Coronary artery (tissue), 2 donors: ENCODE measurements at regions not wholly inside any gene's neighbourhood (a gene's known extent, or its start where the extent isn't known, plus 50 kb on each side); places are given as distances from the start of the nearest gene placed in this dataset.

ENCODE experiments used
- DNase-seq: peaks from one replicate; pipeline ENCODE4 v3.0.0-alpha.2; 2017; ENCODE audit warnings: low spot score
- H3K27ac ChIP-seq, 2 donors: fragments of 200-600 bp; sonication (generic); one replicate each; pipeline ENCODE4 v1.5.1; 2016 to 2019
- H3K4me3 ChIP-seq: fragments of 200-600 bp; sonication (generic); 2 replicates; pipeline ENCODE4 v1.5.1; 2016; ENCODE audit warnings: mild to moderate bottlenecking, moderate library complexity
- TF ChIP-seq, protein P1 (sequence below): fragments of 200-600 bp; sonication (generic); IDR thresholded peaks from one replicate; pipeline ENCODE4 v1.5.1; 2019; ENCODE audit warnings: antibody characterized with exemption

DNA sequence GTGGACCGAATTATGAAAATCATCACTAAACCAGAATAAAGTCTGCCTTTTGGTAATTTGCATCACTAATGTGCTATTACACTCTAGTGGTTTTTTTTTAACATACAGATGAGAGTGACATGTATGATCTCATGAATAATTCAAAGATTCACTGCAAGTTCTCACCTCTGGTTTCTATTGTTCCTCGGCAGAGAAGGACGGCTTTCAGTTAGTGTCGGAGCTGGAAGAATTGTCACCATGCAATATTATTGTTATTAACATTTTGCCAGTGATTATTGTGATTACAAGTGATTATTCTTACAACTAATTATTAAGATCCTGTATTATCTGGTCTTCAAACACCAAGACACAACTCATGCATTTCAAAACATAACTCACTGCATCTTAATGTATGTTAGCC, 366.6 kb upstream of the RPS23 start:
- Histone ChIP-seq H3K4me3 (no peak overlapping the region), H3K27ac (no peak overlapping the region)
- TF ChIP-seq, protein P1, sequence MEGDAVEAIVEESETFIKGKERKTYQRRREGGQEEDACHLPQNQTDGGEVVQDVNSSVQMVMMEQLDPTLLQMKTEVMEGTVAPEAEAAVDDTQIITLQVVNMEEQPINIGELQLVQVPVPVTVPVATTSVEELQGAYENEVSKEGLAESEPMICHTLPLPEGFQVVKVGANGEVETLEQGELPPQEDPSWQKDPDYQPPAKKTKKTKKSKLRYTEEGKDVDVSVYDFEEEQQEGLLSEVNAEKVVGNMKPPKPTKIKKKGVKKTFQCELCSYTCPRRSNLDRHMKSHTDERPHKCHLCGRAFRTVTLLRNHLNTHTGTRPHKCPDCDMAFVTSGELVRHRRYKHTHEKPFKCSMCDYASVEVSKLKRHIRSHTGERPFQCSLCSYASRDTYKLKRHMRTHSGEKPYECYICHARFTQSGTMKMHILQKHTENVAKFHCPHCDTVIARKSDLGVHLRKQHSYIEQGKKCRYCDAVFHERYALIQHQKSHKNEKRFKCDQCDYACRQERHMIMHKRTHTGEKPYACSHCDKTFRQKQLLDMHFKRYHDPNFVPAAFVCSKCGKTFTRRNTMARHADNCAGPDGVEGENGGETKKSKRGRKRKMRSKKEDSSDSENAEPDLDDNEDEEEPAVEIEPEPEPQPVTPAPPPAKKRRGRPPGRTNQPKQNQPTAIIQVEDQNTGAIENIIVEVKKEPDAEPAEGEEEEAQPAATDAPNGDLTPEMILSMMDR: no peak
- DNase-seq: no peak

DNA sequence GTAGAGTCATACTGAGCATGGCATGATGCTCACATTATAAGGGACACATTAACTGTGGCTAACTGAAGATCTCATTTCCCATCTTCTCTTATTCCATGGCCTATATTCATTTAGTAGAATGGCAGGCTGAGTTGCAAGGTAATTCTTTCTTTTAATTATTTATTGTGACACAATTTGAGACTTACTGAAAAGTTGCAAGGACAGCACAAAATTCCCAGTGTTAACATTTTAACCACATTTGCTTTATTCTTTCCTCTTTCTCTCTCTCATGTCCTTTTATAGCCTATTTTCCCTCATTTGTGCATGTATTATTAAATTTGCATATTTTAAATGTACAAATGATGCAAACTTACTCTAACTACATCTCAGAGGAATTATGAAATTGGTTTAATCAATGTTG, 366.1 kb upstream of the RPS23 start:
- TF ChIP-seq, protein P1: no peak
- Histone ChIP-seq H3K4me3 (no peak overlapping the region), H3K27ac (no peak overlapping the region)
- no peak for DNase-seq

DNA sequence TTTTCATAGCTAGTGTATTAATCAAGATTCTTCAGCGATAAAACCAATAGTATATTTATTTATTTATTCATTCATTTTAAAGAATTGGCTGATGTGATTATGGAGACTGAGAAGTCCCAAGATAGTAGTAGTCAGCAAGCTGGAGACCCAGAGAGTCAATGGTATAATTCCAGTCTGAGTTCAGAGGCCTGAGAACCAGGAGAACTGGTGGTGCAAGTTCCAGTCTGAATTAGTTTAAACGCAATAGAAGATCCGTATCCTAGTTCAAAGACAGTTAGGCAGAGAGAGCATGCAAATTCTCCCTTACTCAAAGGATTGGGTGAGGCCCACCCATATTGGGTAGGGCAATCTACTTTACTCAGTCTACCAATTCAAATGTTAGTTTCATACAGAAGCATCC, 364.2 kb upstream of the RPS23 start:
- DNase-seq: no peak
- H3K4me3 ChIP-seq: no peak overlapping the region
- TF ChIP-seq, protein P1: no peak
- H3K27ac ChIP-seq: no peak overlapping the region

DNA sequence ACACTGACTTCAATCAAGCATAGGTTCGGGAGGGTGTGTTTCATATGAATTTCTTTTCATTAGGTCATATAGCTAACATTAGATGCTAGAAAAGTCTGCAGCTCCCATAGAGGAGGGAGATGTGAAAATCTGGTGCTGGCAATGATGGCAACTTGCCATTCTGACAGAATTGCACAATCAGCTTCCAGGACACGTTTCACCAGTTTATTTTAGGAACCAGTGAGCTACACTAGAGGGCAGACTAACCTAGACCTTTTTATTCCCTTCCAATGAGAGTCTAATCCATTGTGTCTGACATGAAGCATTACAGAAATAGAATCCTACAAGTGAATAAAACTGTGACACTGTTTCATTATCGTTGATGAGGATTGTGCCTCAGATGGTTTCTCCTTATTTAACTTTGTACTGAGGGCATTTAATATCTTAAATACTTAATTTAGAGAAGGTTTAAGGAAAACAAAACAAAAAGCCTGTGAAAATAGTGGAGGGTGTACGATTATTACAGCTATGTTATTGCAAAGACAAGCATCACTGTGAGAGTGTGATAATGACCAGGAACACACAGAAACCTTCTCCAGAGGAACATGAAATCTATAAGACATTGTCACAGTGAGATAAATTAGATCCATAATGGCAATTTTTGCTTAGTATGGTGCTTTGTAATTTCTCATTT, 363.3 kb upstream of the RPS23 start:
- H3K4me3 ChIP-seq: no peak overlapping the region
- peak overlapping the region; percentile 16 to 67 for H3K27ac ChIP-seq
- TF ChIP-seq, protein P1: no peak
- peak; percentile 78 for DNase-seq

DNA sequence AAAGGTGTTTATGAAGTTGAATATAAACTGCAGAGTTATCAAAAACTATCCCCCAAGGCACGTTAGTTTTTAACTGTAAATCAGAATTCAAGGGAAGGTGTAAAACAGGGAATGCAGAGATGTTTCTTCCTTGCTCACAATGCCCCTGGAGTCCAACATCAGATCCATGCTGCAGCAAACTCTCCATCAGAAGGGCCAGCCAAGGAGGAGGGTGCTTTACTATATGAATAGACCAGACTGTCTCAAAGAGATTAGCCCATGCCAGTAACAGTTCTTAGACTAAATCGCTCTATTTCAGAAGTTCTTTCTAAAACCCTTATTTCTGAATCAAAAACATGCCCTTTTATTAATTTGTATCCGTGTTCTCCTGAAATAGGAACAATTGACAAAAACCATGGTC, 362.8 kb upstream of the RPS23 start:
- DNase-seq: no peak
- peak overlapping the region; percentile 16 to 67 for H3K27ac ChIP-seq
- no peak overlapping the region for H3K4me3 ChIP-seq
- TF ChIP-seq, protein P1: no peak

DNA sequence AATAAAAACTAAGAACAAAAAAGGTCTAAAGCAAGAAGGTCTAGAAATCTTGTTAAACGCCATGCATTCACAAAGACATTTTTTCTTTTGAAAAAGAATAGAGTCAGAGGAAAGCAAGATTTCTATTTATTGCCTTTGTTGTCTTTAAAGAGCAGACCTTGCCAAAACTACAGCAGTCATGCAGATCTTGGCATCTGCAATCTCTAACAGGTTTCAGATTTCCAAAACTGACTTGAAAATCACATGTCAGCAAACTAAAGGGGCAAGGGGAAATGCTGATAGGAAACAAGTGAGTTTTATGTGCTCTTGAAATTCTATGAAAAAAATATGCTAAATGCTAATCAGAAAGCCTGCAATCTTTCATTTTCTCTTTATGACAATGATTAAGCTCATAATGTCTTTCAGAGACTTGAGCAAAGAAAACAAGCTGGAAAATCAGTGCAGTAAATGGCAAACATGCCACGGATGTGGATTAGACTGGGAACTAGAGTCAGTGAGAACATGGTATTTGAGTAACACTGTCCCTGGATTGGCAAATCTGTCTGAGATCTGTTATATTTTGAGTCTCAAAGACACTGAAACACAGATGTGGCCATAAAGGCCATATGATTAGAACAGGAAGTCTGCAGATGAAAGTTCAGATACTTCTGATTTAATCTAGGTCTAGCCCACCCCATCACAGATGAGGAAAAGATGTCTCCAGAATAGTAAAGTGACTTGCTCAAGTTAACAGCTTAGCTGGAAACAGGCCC, 361.4 kb upstream of the RPS23 start:
- no peak overlapping the region for H3K4me3 ChIP-seq
- H3K27ac ChIP-seq: peak overlapping the region; percentile 11 to 59
- no peak for DNase-seq
- TF ChIP-seq, protein P1: no peak

DNA sequence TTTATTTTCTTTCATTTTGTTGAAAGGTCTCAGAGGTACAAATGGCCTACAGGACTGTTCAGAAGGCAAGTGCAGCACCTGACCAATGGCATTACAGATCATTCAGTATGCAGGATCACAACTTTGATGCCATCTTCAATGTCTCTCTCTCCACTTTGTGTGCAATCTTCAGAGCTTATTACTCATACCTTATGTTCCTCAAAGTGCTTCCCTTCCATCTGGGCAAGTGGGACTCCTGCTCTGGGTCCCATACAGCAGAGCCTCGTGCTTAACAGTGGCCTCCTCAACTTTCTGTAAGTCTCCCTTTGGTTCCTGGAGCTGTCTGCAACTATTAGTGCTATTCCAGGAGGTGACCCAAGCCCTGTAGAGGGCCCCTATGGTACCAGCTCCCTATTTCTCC, 358.4 kb upstream of the RPS23 start:
- no peak for DNase-seq
- Histone ChIP-seq H3K27ac (no peak overlapping the region), H3K4me3 (no peak overlapping the region)
- TF ChIP-seq, protein P1: no peak
